GM19468 (cell line): ENCODE measurements at regions not wholly inside any gene's neighbourhood (a gene's known extent, or its start where the extent isn't known, plus 50 kb on each side); places are given as distances from the start of the nearest gene placed in this dataset.
"Not testable (repeated sequence)": the region's sequence is repeated elsewhere in the genome, so short reads cannot be mapped to it uniquely, and the experiment has no call there.

Source experiments
- ATAC-seq: cut with Tn5 transposase; IDR thresholded peaks from one replicate; pipeline ENCODE4 v1.9.1; 2021; ENCODE audit warnings: mild to moderate bottlenecking, moderate library complexity, moderate number of reproducible peaks; ENCODE audit not compliant: unreplicated experiment; ENCODE audit errors: extremely low read depth

GRCh38 chr3:110928016-110928662, 143.5 kb upstream of the NECTIN3 start:
- ATAC-seq: no peak

- ATAC-seq: no peak
Measured at GRCh38 chr3:110929816-110930215, 141.8 kb upstream of the NECTIN3 start.

- no peak for ATAC-seq
Measured at GRCh38 chr3:110932567-110932966, 139.0 kb upstream of the NECTIN3 start.

- ATAC-seq: no peak
Measured at GRCh38 chr3:110933821-110934426, 137.7 kb upstream of the NECTIN3 start.

- ATAC-seq: no peak
Measured at GRCh38 chr3:110938629-110939028, 133.0 kb upstream of the NECTIN3 start.

GRCh38 chr3:110940055-110940454, 131.6 kb upstream of the NECTIN3 start:
- no peak for ATAC-seq

GRCh38 chr3:110944782-110945181, 126.8 kb upstream of the NECTIN3 start:
- ATAC-seq: no peak

- no peak for ATAC-seq
Measured at GRCh38 chr3:110946810-110947209, 124.8 kb upstream of the NECTIN3 start.

- ATAC-seq: not testable (repeated sequence)
Measured at GRCh38 chr3:110949194-110949593, 122.4 kb upstream of the NECTIN3 start.

- no peak for ATAC-seq
Measured at GRCh38 chr3:110955301-110955880, 116.2 kb upstream of the NECTIN3 start.

- ATAC-seq: no peak
Measured at GRCh38 chr3:110956081-110956480, 115.5 kb upstream of the NECTIN3 start.

GRCh38 chr3:110957247-110958025, 114.2 kb upstream of the NECTIN3 start:
- ATAC-seq: no peak

- ATAC-seq: no peak
Measured at GRCh38 chr3:110958313-110959147, 113.1 kb upstream of the NECTIN3 start.

GRCh38 chr3:110965976-110966375, 105.6 kb upstream of the NECTIN3 start:
- no peak for ATAC-seq

- no peak for ATAC-seq
Measured at GRCh38 chr3:110966966-110967663, 104.5 kb upstream of the NECTIN3 start.

- ATAC-seq: no peak
Measured at GRCh38 chr3:110968076-110968475, 103.5 kb upstream of the NECTIN3 start.

GRCh38 chr3:110969229-110970211, 102.1 kb upstream of the NECTIN3 start:
- ATAC-seq: no peak

- no peak for ATAC-seq
Measured at GRCh38 chr3:110971010-110971601, 100.5 kb upstream of the NECTIN3 start.
